SK-N-SH treated with all-trans-retinoic acid at 6 μM for 48 hours (cell line): ENCODE measurements at regions not wholly inside any gene's neighbourhood (a gene's known extent, or its start where the extent isn't known, plus 50 kb on each side); places are given as distances from the start of the nearest gene placed in this dataset.

Experiments used
- ATAC-seq: fragments of 200-7000 bp; cut with Tn5 transposase; 3 replicates; pipeline ENCODE4 v1.9.1; 2020; ENCODE audit warnings: mild to moderate bottlenecking, moderate library complexity
- ARNTL ChIP-seq: fragments of 450-650 bp; formaldehyde crosslinking; IDR thresholded peaks from 2 replicates; pipeline ENCODE4 v1.5.0; 2020; ENCODE audit warnings: low read depth, mild to moderate bottlenecking, moderate library complexity, borderline replicate concordance
- BACH2 ChIP-seq: fragments of 250-450 bp; sonication (Bioruptor Pico); IDR thresholded peaks from 2 replicates; pipeline ENCODE4 v1.9.0; 2021; ENCODE audit warnings: mild to moderate bottlenecking, borderline replicate concordance
- CSDC2 ChIP-seq: fragments of 250-450 bp; sonication (Bioruptor Pico); IDR thresholded peaks from 2 replicates; pipeline ENCODE4 v1.5.0; 2020; ENCODE audit warnings: mild to moderate bottlenecking, moderate library complexity
- ESRRG ChIP-seq: fragments of 250-450 bp; sonication (Bioruptor Pico); IDR thresholded peaks from 2 replicates; pipeline ENCODE4 v1.6.1; 2021; ENCODE audit warnings: mild to moderate bottlenecking
- GLIS3 ChIP-seq: fragments of 250-450 bp; sonication (Bioruptor Pico); IDR thresholded peaks from 2 replicates; pipeline ENCODE4 v1.5.0; 2020; ENCODE audit warnings: mild to moderate bottlenecking, moderate library complexity
- ISL1 ChIP-seq: fragments of 250-450 bp; sonication (Bioruptor Pico); IDR thresholded peaks from 2 replicates; pipeline ENCODE4 v2.1.2; 2022; ENCODE audit warnings: mild to moderate bottlenecking, moderate library complexity
- OSR1 ChIP-seq: fragments of 250-450 bp; sonication (Bioruptor Pico); IDR thresholded peaks from 2 replicates; pipeline ENCODE4 v1.8.0; 2022; ENCODE audit warnings: moderate library complexity, mild to moderate bottlenecking, inconsistent platforms
- PPARA ChIP-seq: fragments of 250-450 bp; sonication (Bioruptor Pico); IDR thresholded peaks from 2 replicates; pipeline ENCODE4 v1.5.0; 2020; ENCODE audit warnings: mild to moderate bottlenecking, borderline replicate concordance
- RARB ChIP-seq: fragments of 250-450 bp; sonication (Bioruptor Pico); IDR thresholded peaks from 2 replicates; pipeline ENCODE4 v1.8.0; 2021; ENCODE audit warnings: mild to moderate bottlenecking, moderate library complexity
- SNAI2 ChIP-seq: fragments of 250-450 bp; sonication (Bioruptor Pico); IDR thresholded peaks from 2 replicates; pipeline ENCODE4 v1.5.0; 2020; ENCODE audit warnings: mild to moderate bottlenecking, moderate library complexity
- TCF4 ChIP-seq: fragments of 250-450 bp; sonication (Bioruptor Pico); IDR thresholded peaks from 2 replicates; pipeline ENCODE4 v1.8.0; 2021; ENCODE audit warnings: mild to moderate bottlenecking, moderate library complexity, borderline replicate concordance
- ZC3H10 ChIP-seq: fragments of 250-450 bp; sonication (Bioruptor Pico); IDR thresholded peaks from 2 replicates; pipeline ENCODE4 v1.5.1; 2021; ENCODE audit warnings: mild to moderate bottlenecking, moderate library complexity
- ZFP3 ChIP-seq: fragments of 250-450 bp; sonication (Bioruptor Pico); IDR thresholded peaks from 2 replicates; pipeline ENCODE4 v1.5.0; 2020; ENCODE audit warnings: mild to moderate bottlenecking, moderate library complexity
- ZFP30 ChIP-seq: fragments of 450-650 bp; formaldehyde crosslinking; IDR thresholded peaks from 2 replicates; pipeline ENCODE4 v1.5.0; 2022; ENCODE audit warnings: mild to moderate bottlenecking, moderate library complexity
- ZNF565 ChIP-seq: fragments of 450-650 bp; formaldehyde crosslinking; conservative IDR thresholded peaks from 2 replicates; pipeline ENCODE4 v1.5.0; 2020; ENCODE audit warnings: low read depth, mild to moderate bottlenecking, moderate library complexity
- ZNF70 ChIP-seq: fragments of 450-650 bp; formaldehyde crosslinking; IDR thresholded peaks from 2 replicates; pipeline ENCODE4 v1.5.0; 2020; ENCODE audit warnings: mild to moderate bottlenecking, moderate library complexity
- ZNF8 ChIP-seq: fragments of 450-650 bp; formaldehyde crosslinking; IDR thresholded peaks from 2 replicates; pipeline ENCODE4 v1.5.0; 2020; ENCODE audit warnings: mild to moderate bottlenecking, moderate library complexity
- TF ChIP-seq, protein P1 (sequence below): fragments of 250-450 bp; sonication (Bioruptor Pico); IDR thresholded peaks from 2 replicates; pipeline ENCODE4 v1.8.0; 2021; ENCODE audit warnings: low read depth, mild to moderate bottlenecking, moderate library complexity, borderline replicate concordance
- TF ChIP-seq, protein P2 (sequence below): fragments of 250-450 bp; sonication (Bioruptor Pico); IDR thresholded peaks from 2 replicates; pipeline ENCODE4 v1.8.0; 2020; ENCODE audit warnings: mild to moderate bottlenecking, moderate library complexity, borderline replicate concordance
- TF ChIP-seq, protein P3 (sequence below): fragments of 250-450 bp; sonication (Bioruptor Pico); IDR thresholded peaks from 2 replicates; pipeline ENCODE4 v1.5.0; 2020; ENCODE audit warnings: mild to moderate bottlenecking, moderate library complexity
- TF ChIP-seq, protein P4 (sequence below): fragments of 250-450 bp; sonication (Bioruptor Pico); IDR thresholded peaks from 2 replicates; pipeline ENCODE4 v1.5.1; 2020; ENCODE audit warnings: low read depth, mild to moderate bottlenecking, moderate library complexity
- TF ChIP-seq, protein P5 (sequence below): fragments of 250-450 bp; sonication (Bioruptor Pico); IDR thresholded peaks from 2 replicates; pipeline ENCODE4 v1.5.1; 2021; ENCODE audit warnings: mild to moderate bottlenecking, moderate library complexity

DNA sequence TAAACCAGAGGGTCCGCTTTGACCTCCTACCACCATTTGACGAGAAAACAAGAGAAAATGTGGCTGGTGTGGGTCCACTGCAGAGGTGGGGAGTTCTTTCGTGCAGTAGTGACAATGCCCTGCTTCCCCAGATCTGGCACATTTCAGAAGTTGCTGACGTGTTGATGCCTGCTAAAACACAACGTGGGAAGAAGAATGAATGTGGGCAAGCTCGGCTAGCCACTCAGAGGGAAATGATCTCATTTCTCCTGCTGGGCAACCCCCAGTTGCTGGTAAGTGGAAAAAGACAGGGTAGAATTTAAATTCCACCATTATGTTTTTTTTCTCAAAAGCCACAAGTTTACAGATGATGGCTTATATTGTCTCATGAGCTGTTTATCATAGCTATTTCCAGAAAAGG is 77.9 kb downstream of the LUZP4 start:
- TF ChIP-seq, protein P1, sequence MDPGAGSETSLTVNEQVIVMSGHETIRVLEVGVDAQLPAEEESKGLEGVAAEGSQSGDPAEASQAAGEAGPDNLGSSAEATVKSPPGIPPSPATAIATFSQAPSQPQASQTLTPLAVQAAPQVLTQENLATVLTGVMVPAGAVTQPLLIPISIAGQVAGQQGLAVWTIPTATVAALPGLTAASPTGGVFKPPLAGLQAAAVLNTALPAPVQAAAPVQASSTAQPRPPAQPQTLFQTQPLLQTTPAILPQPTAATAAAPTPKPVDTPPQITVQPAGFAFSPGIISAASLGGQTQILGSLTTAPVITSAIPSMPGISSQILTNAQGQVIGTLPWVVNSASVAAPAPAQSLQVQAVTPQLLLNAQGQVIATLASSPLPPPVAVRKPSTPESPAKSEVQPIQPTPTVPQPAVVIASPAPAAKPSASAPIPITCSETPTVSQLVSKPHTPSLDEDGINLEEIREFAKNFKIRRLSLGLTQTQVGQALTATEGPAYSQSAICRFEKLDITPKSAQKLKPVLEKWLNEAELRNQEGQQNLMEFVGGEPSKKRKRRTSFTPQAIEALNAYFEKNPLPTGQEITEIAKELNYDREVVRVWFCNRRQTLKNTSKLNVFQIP (CRISPR knock-in tag): no peak
- TF ChIP-seq RARB (CRISPR knock-in tag) (no peak), ZFP3 (no peak), BACH2 (CRISPR knock-in tag) (no peak), ZNF565 (CRISPR knock-in tag) (no peak), ESRRG (no peak), ISL1 (CRISPR knock-in tag) (no peak), OSR1 (CRISPR knock-in tag) (no peak), ZNF8 (CRISPR knock-in tag) (no peak), GLIS3 (CRISPR knock-in tag) (no peak), ZC3H10 (CRISPR knock-in tag) (no peak), ZNF70 (CRISPR knock-in tag) (no peak)
- TF ChIP-seq, protein P2, sequence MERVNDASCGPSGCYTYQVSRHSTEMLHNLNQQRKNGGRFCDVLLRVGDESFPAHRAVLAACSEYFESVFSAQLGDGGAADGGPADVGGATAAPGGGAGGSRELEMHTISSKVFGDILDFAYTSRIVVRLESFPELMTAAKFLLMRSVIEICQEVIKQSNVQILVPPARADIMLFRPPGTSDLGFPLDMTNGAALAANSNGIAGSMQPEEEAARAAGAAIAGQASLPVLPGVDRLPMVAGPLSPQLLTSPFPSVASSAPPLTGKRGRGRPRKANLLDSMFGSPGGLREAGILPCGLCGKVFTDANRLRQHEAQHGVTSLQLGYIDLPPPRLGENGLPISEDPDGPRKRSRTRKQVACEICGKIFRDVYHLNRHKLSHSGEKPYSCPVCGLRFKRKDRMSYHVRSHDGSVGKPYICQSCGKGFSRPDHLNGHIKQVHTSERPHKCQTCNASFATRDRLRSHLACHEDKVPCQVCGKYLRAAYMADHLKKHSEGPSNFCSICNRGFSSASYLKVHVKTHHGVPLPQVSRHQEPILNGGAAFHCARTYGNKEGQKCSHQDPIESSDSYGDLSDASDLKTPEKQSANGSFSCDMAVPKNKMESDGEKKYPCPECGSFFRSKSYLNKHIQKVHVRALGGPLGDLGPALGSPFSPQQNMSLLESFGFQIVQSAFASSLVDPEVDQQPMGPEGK (CRISPR knock-in tag): no peak
- TF ChIP-seq, protein P3, sequence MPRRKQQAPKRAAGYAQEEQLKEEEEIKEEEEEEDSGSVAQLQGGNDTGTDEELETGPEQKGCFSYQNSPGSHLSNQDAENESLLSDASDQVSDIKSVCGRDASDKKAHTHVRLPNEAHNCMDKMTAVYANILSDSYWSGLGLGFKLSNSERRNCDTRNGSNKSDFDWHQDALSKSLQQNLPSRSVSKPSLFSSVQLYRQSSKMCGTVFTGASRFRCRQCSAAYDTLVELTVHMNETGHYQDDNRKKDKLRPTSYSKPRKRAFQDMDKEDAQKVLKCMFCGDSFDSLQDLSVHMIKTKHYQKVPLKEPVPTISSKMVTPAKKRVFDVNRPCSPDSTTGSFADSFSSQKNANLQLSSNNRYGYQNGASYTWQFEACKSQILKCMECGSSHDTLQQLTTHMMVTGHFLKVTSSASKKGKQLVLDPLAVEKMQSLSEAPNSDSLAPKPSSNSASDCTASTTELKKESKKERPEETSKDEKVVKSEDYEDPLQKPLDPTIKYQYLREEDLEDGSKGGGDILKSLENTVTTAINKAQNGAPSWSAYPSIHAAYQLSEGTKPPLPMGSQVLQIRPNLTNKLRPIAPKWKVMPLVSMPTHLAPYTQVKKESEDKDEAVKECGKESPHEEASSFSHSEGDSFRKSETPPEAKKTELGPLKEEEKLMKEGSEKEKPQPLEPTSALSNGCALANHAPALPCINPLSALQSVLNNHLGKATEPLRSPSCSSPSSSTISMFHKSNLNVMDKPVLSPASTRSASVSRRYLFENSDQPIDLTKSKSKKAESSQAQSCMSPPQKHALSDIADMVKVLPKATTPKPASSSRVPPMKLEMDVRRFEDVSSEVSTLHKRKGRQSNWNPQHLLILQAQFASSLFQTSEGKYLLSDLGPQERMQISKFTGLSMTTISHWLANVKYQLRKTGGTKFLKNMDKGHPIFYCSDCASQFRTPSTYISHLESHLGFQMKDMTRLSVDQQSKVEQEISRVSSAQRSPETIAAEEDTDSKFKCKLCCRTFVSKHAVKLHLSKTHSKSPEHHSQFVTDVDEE (CRISPR knock-in tag): no peak
- TF ChIP-seq, protein P4, sequence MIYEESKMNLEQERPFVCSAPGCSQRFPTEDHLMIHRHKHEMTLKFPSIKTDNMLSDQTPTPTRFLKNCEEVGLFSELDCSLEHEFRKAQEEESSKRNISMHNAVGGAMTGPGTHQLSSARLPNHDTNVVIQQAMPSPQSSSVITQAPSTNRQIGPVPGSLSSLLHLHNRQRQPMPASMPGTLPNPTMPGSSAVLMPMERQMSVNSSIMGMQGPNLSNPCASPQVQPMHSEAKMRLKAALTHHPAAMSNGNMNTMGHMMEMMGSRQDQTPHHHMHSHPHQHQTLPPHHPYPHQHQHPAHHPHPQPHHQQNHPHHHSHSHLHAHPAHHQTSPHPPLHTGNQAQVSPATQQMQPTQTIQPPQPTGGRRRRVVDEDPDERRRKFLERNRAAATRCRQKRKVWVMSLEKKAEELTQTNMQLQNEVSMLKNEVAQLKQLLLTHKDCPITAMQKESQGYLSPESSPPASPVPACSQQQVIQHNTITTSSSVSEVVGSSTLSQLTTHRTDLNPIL (CRISPR knock-in tag): no peak
- peak; percentile 53 for ATAC-seq

DNA sequence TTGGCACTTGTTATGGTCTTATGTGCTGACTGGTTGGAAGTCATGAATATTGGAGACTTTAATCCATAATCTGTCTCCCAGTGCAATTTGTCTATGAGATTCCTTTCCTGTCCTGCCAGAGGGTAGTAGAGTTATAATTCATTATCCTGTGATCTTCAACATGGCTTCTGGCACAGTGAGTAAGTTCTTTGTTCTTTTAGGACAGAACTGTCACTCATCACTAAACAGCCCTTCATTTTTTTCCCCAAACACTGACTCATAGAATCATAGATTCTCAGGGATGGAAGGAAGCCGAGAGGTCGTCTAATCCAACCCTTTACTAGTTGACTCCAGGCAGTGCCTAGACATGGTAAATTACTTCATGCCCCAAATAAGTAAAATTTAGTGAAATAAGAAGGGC is 78.4 kb downstream of the LUZP4 start:
- peak; percentile 39; the same call in 2 of the 3 replicates for ATAC-seq
- no peak for TF ChIP-seq ZFP30 (CRISPR knock-in tag)
- no peak for TF ChIP-seq ARNTL (CRISPR knock-in tag)
- TF ChIP-seq, protein P4 (CRISPR knock-in tag): no peak
- TF ChIP-seq ZC3H10 (CRISPR knock-in tag): no peak
- no peak for TF ChIP-seq BACH2 (CRISPR knock-in tag)
- TF ChIP-seq PPARA (CRISPR knock-in tag): no peak
- TF ChIP-seq CSDC2: no peak
- TF ChIP-seq ESRRG: no peak
- TF ChIP-seq, protein P5, sequence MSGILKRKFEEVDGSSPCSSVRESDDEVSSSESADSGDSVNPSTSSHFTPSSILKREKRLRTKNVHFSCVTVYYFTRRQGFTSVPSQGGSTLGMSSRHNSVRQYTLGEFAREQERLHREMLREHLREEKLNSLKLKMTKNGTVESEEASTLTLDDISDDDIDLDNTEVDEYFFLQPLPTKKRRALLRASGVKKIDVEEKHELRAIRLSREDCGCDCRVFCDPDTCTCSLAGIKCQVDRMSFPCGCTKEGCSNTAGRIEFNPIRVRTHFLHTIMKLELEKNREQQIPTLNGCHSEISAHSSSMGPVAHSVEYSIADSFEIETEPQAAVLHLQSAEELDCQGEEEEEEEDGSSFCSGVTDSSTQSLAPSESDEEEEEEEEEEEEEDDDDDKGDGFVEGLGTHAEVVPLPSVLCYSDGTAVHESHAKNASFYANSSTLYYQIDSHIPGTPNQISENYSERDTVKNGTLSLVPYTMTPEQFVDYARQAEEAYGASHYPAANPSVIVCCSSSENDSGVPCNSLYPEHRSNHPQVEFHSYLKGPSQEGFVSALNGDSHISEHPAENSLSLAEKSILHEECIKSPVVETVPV (CRISPR knock-in tag): no peak
- TF ChIP-seq GLIS3 (CRISPR knock-in tag): no peak
- TF ChIP-seq ZFP3: no peak
- TF ChIP-seq, protein P3 (CRISPR knock-in tag): no peak
- TF ChIP-seq, protein P1 (CRISPR knock-in tag): no peak
- TF ChIP-seq SNAI2 (CRISPR knock-in tag): no peak
- no peak for TF ChIP-seq ZNF565 (CRISPR knock-in tag)
- TF ChIP-seq, protein P2 (CRISPR knock-in tag): no peak
- no peak for TF ChIP-seq TCF4
